GM12872 (cell line): ENCODE measurements at regions not wholly inside any gene's neighbourhood (a gene's known extent, or its start where the extent isn't known, plus 50 kb on each side); places are given as distances from the start of the nearest gene placed in this dataset.

Source experiments
- TF ChIP-seq, protein P1 (sequence below): IDR thresholded peaks from 3 replicates; pipeline ENCODE4 v1.5.1; 2011; ENCODE audit warnings: low read depth, mild to moderate bottlenecking, low read length, moderate library complexity; ENCODE audit not compliant: insufficient read depth

DNA sequence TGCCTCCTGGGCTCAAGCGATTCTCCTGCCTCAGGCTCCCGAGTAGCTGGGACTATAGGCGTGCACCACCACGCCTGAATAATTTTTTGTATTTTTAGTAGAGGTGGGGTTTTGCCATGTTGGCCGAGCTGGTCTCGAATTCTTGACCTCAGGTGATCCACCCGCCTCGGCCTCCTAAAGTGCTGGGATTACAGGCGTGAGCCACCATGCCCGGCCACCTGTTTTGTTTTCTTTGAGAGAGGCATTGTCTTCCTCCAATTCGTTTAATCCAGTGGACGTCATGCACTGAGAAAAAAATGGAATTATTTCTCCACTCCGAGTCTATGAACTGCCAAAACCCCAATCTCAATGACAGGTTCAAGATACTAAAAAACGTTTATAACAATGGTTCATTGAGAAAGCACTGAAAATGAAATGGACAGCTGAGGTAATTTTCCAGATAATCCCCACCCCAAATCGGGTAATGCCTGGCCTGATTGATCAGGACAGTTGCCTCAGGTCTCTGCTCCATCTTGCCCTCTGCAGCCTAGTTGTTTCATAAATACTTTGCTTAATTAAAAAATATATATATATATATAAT lies 132.7 kb upstream of the PARP11 start:
- TF ChIP-seq, protein P1, sequence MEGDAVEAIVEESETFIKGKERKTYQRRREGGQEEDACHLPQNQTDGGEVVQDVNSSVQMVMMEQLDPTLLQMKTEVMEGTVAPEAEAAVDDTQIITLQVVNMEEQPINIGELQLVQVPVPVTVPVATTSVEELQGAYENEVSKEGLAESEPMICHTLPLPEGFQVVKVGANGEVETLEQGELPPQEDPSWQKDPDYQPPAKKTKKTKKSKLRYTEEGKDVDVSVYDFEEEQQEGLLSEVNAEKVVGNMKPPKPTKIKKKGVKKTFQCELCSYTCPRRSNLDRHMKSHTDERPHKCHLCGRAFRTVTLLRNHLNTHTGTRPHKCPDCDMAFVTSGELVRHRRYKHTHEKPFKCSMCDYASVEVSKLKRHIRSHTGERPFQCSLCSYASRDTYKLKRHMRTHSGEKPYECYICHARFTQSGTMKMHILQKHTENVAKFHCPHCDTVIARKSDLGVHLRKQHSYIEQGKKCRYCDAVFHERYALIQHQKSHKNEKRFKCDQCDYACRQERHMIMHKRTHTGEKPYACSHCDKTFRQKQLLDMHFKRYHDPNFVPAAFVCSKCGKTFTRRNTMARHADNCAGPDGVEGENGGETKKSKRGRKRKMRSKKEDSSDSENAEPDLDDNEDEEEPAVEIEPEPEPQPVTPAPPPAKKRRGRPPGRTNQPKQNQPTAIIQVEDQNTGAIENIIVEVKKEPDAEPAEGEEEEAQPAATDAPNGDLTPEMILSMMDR = no peak

DNA sequence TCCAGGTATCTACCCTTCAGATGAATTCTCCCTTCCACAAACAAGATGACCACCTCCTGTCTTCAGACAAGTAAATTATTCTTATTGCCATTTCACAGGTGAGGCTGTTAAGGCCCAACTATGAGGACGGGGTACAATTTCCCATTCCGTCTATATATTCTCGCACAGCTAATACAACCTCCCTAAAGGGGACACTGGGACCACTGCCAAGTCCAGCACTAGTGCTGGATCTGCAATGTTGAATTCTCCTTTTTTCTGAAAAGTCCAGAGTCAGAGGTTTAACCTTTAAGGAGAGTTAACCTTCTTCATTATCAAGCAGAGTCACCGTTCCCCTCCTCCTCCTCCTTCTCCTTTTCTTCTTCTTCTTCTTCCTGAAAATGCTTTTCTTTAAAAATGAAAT lies 130.4 kb upstream of the PARP11 start:
- TF ChIP-seq, protein P1 = no peak

- TF ChIP-seq, protein P1 = no peak
Measured at GRCh38 chr12:4002601-4003000, 129.4 kb upstream of the PARP11 start.

DNA sequence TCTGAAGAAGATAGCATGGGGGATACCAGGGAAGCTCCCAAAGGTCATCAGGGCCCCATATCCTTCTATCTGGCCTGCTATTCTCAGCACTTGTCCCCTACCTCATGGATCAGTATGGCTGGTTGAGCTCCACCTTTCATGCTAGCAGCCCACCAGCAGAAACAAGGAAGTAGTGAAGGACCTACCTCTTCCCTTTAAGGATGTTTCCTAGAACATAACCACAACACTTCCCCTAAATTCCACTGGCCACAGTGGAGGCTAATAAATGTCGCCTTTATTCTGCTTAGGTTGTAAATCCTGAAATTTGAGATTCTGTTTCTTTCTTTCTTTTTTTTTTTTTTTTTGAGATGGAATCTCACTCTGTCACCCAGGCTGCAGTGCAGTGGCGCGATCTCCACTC lies 128.6 kb upstream of the PARP11 start:
- TF ChIP-seq, protein P1 = no peak

DNA sequence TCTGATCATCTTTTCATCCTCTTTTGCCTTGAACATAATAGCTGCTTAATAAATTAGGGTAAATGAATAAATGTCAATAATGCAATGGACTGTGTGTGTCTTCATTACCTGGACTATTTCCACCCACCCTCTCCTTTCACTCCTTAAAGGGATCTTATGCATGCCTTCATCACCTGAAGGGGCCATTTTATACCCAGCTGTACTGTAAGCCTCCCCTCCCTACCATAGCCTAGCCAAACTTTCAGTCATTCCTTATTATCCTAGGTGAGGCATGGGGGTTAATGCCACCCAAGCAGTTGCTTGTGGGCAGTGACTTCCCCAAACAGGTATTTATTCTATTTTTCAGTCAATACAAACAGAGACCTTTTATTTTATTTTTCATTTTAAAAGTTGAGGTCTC lies 127.8 kb upstream of the PARP11 start:
- TF ChIP-seq, protein P1 = no peak

- TF ChIP-seq, protein P1 = no peak
Measured at GRCh38 chr12:3999904-4000303, 126.7 kb upstream of the PARP11 start.

DNA sequence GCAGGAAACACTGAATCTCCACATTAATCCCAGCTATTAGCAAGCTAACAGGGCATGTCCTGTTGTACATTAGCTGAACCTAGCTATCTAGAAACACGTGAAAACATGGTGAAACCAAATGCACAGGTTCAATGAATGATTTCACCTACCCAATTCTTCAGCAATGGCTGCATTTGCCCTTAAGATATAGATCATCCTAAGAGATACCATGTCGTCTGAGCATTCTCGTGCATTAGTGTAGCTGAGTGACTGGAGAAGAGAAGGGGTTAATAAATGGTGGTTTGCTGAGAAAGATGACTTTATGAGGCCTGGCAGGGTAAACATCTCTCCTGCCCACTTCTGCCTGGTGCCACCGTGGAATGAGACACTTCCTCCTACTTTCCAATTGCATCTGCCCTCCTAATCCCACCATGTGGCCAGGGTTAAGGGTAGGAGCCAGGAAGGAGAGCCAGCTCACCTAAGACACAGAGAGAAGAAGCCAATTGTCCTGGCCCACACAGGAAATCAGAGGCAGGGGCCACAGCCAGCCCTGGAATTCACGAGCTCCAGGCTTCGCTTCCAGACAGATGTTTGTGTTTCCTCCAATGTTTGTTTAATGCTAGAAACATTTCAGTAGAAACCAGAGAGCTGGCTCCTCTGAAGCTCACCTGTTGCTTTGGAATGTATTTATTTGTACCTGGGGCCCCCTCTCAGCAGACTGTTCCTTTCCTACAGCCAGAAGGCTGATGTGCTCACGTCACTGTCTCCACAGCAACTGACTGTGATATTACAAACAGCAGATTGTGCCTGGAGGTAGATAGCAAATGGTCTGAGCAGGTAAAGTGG lies 126.0 kb upstream of the PARP11 start:
- TF ChIP-seq, protein P1 = no peak
